Endothelial cell of umbilical vein (primary cell): ENCODE measurements at regions not wholly inside any gene's neighbourhood (a gene's known extent, or its start where the extent isn't known, plus 50 kb on each side); places are given as distances from the start of the nearest gene placed in this dataset.

ENCODE experiments used
- BruUV-seq: library from RNA; stranded (reverse); fragments of 400-500 nt; replicated peaks from 2 replicates; lab custom pipeline; 2021; lab: Mats Ljungman, UMichigan
- CTCF ChIA-PET: fragments of 300-600, 350-600 bp; sonication (Branson Sonifier 250); formaldehyde crosslinking; loops from one replicate; lab custom pipeline; 2021; ENCODE audit warnings: antibody characterized with exemption, inconsistent platforms; lab: Charles Lee
- POLR2A ChIA-PET: fragments of 300-600, 350-600 bp; sonication (Branson Sonifier 250); formaldehyde crosslinking; loops from one replicate; lab custom pipeline; 2021; ENCODE audit warnings: antibody characterized with exemption, inconsistent platforms; lab: Charles Lee
- DNase-seq: peaks from one replicate; pipeline ENCODE4 v3.0.0-alpha.2; 2011; ENCODE audit warnings: low read depth, low spot score
- FAIRE-seq: peaks from 2 replicates; lab custom pipeline; 2011; peaks lifted over from hg19 to GRCh38; lab: Jason Lieb, UNC
- H2AFZ ChIP-seq: 2 replicates; pipeline ENCODE4 v1.6.0; 2012; ENCODE audit warnings: low read depth, low read length, control low read depth, inconsistent platforms
- H3K27ac ChIP-seq: 2 replicates; pipeline ENCODE4 v1.5.1; 2011; ENCODE audit warnings: low read depth, mild to moderate bottlenecking, control low read depth, low read length, moderate library complexity; ENCODE audit not compliant: insufficient read depth
- H3K27me3 ChIP-seq, 2 experiments: 2 replicates each; pipeline versions ENCODE4 v1.6.0 to v1.6.1; 2011; ENCODE audit warnings: low read length in 2 of 2, mixed read lengths in 1 of 2; ENCODE audit not compliant: control insufficient read depth in 2 of 2, insufficient read depth in 2 of 2
- H3K36me3 ChIP-seq, 2 experiments: 2 replicates in 1 of 2; 3 replicates in 1 of 2; pipeline ENCODE4 v1.5.1; 2011; ENCODE audit warnings: low read length in 2 of 2, mild to moderate bottlenecking in 1 of 2, moderate library complexity in 1 of 2; ENCODE audit not compliant: control insufficient read depth in 2 of 2, insufficient read depth in 2 of 2; ENCODE audit errors: extremely low read depth in 1 of 2
- H3K4me1 ChIP-seq: 3 replicates; pipeline ENCODE4 v1.5.1; 2011; ENCODE audit warnings: mild to moderate bottlenecking, low read length; ENCODE audit not compliant: control insufficient read depth, insufficient read depth; ENCODE audit errors: extremely low read depth
- H3K4me2 ChIP-seq: 2 replicates; pipeline ENCODE4 v1.6.1; 2011; ENCODE audit warnings: low read length, control low read depth, mixed read lengths; ENCODE audit not compliant: insufficient read depth
- H3K4me3 ChIP-seq, 3 experiments: fragments of 200-600 bp in 1 of 3; sonication (generic), shearing (Covaris generic) in 1 of 3; replicated peaks in 1 of 3; 2 replicates each; pipeline ENCODE4 v1.5.1; 2011 to 2016; ENCODE audit warnings: control low read depth in 3 of 3, low read length in 3 of 3, mild to moderate bottlenecking in 2 of 3, inconsistent platforms in 1 of 3, low read depth in 1 of 3, moderate library complexity in 1 of 3; ENCODE audit not compliant: insufficient read depth in 1 of 3
- H3K79me2 ChIP-seq: 2 replicates; pipeline ENCODE4 v1.6.0; 2012; ENCODE audit warnings: low read length, inconsistent platforms; ENCODE audit not compliant: control insufficient read depth, insufficient read depth
- H3K9ac ChIP-seq: replicated peaks from 2 replicates; pipeline ENCODE3; 2011; ENCODE audit warnings: low read length, control low read depth; ENCODE audit not compliant: insufficient read depth; ENCODE audit errors: extremely low read depth
- H3K9me1 ChIP-seq: replicated peaks from 3 replicates; pipeline ENCODE4 v1.6.0; 2011; ENCODE audit warnings: mild to moderate bottlenecking, low read length; ENCODE audit not compliant: control insufficient read depth, insufficient read depth; ENCODE audit errors: extremely low read depth
- H3K9me3 ChIP-seq: replicated peaks from 2 replicates; pipeline ENCODE4 v1.5.1; 2012; ENCODE audit warnings: low read length, inconsistent platforms; ENCODE audit not compliant: control insufficient read depth, insufficient read depth
- H4K20me1 ChIP-seq: replicated peaks from 2 replicates; pipeline ENCODE3; 2011; ENCODE audit warnings: mild to moderate bottlenecking, low read length; ENCODE audit not compliant: control insufficient read depth, insufficient read depth; ENCODE audit errors: extremely low read depth
- EZH2 ChIP-seq: IDR thresholded peaks from 2 replicates; pipeline ENCODE4 v1.6.1; 2012; ENCODE audit warnings: borderline replicate concordance, low read depth, mild to moderate bottlenecking, moderate library complexity, low read length, inconsistent platforms; ENCODE audit not compliant: severe bottlenecking
- FOS ChIP-seq: IDR thresholded peaks from 2 replicates; pipeline ENCODE4 v1.6.1; 2011; ENCODE audit warnings: mild to moderate bottlenecking, low read length, moderate library complexity, borderline replicate concordance; ENCODE audit not compliant: insufficient read depth
- GATA2 ChIP-seq: IDR thresholded peaks from 2 replicates; pipeline ENCODE4 v1.7.0; 2011; ENCODE audit warnings: low read depth, mild to moderate bottlenecking, moderate library complexity, mixed read lengths, low read length; ENCODE audit not compliant: insufficient read length, insufficient read depth
- JUN ChIP-seq: IDR thresholded peaks from 2 replicates; pipeline ENCODE4 v1.6.1; 2011; ENCODE audit warnings: borderline replicate concordance, low read depth; ENCODE audit not compliant: insufficient read length, insufficient read depth
- MYC ChIP-seq: IDR thresholded peaks from one replicate; pipeline ENCODE4 v1.6.1; 2011; ENCODE audit warnings: mild to moderate bottlenecking, low read depth, low read length
- POLR2A ChIP-seq: IDR thresholded peaks from 2 replicates; pipeline ENCODE4 v1.6.1; 2012; ENCODE audit warnings: low read depth, mild to moderate bottlenecking, control low read depth, low read length
- POLR2AphosphoS5 ChIP-seq: IDR thresholded peaks from 2 replicates; pipeline ENCODE4 v1.6.1; 2012; ENCODE audit warnings: low read depth, mild to moderate bottlenecking, control low read depth, low read length, moderate library complexity; ENCODE audit not compliant: insufficient read depth
- dilution Hi-C: fragments of 300-500 bp; cut with MboI; formaldehyde crosslinking; loops from one replicate; pipeline ENCODE4 v1.15.0; 2019; ENCODE audit warnings: low sequenced_read_pairs; ENCODE audit not compliant: extremely low pct_ligation_motif_present
- intact Hi-C: fragments of 100-400 bp; cut with micrococcal nuclease; formaldehyde crosslinking; loops from one replicate; pipeline ENCODE4 v1.10.0; 2022
- TF ChIP-seq, protein P1 (sequence below): IDR thresholded peaks from 2 replicates; pipeline ENCODE4 v1.6.1; 2011; ENCODE audit not compliant: insufficient read depth, insufficient read length
- TF ChIP-seq, protein P2 (sequence below), 2 donors: IDR thresholded peaks; 1 replicate in 1 of 2; 2 replicates in 1 of 2; pipeline ENCODE4 v1.5.1; 2011; ENCODE audit warnings: low read length in 2 of 2, mild to moderate bottlenecking in 2 of 2, moderate library complexity in 2 of 2, control low read depth in 1 of 2, inconsistent platforms in 1 of 2, low read depth in 1 of 2; ENCODE audit not compliant: insufficient read depth in 1 of 2; ENCODE audit errors: extremely low read depth in 1 of 2

DNA sequence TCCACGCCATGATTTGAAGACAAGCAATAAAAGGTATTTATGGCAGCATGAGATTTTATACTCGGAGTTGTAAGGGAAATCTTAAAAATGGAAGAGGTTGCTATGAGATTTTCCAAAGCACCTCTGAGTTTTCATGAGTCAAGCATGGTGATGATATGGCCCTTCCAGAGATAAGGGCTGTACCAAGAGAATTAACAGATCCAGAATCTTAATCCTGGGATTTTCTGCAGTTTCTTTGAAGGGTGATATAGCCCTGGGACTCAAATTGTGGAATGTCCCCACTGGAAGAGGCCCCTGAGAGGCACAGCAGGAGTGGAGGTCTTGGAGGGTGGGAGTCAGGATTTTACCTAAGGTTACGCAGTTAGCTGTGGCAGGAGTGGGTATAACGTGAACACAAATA lies 243.3 kb downstream of the ZNF621 start:
- dilution Hi-C loops: no loop called here

More for the DNA sequence above, 243.3 kb downstream of the ZNF621 start:
- no peak for FAIRE-seq
- Histone ChIP-seq H3K27me3 (no peaks in the 10 kb centered on the region), H3K9me3 (no peaks in the 10 kb centered on the region), H4K20me1 (no peaks in the 10 kb centered on the region), H3K9ac (no peak overlapping the region), H3K9me1 (no peaks in the 10 kb centered on the region), H3K4me2 (no peak overlapping the region), H3K27ac (no peak overlapping the region), H2AFZ (no peak overlapping the region), H3K79me2 (no peaks in the 10 kb centered on the region), H3K36me3 (no peaks in the 10 kb centered on the region), H3K4me3 (no peak overlapping the region), H3K4me1 (no peaks in the 10 kb centered on the region)
- TF ChIP-seq FOS: no peak
- TF ChIP-seq EZH2: no peak
- TF ChIP-seq, protein P1, sequence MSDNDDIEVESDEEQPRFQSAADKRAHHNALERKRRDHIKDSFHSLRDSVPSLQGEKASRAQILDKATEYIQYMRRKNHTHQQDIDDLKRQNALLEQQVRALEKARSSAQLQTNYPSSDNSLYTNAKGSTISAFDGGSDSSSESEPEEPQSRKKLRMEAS: no peak
- no peak for TF ChIP-seq POLR2AphosphoS5
- no peak for TF ChIP-seq JUN
- no peak for TF ChIP-seq GATA2
- TF ChIP-seq POLR2A: no peak
- TF ChIP-seq, protein P2, sequence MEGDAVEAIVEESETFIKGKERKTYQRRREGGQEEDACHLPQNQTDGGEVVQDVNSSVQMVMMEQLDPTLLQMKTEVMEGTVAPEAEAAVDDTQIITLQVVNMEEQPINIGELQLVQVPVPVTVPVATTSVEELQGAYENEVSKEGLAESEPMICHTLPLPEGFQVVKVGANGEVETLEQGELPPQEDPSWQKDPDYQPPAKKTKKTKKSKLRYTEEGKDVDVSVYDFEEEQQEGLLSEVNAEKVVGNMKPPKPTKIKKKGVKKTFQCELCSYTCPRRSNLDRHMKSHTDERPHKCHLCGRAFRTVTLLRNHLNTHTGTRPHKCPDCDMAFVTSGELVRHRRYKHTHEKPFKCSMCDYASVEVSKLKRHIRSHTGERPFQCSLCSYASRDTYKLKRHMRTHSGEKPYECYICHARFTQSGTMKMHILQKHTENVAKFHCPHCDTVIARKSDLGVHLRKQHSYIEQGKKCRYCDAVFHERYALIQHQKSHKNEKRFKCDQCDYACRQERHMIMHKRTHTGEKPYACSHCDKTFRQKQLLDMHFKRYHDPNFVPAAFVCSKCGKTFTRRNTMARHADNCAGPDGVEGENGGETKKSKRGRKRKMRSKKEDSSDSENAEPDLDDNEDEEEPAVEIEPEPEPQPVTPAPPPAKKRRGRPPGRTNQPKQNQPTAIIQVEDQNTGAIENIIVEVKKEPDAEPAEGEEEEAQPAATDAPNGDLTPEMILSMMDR (IDR thresholded peaks at IDR 0.05; ENCODE audit: extremely low read depth in 1 of 2, insufficient read depth in 1 of 2, low read depth in 1 of 2, low read length in 2 of 2): no peak
- TF ChIP-seq MYC: no peak
- intact Hi-C loops: no loop called here
- BruUV-seq: no TSS peak
- ChIA-PET POLR2A (no interaction called here), CTCF (interaction anchor here (1.1 kb wide), 1 partner anchor 15 kb away, joined by 4 read pairs; no protein-coding TSS in a partner anchor)
- no peak for DNase-seq
